GM12891 (cell line): ENCODE measurements at regions not wholly inside any gene's neighbourhood (a gene's known extent, or its start where the extent isn't known, plus 50 kb on each side); places are given as distances from the start of the nearest gene placed in this dataset.

Experiments used
- POLR2A ChIP-seq: IDR thresholded peaks from 2 replicates; pipeline ENCODE4 v1.6.1; 2011; ENCODE audit warnings: low read depth, low read length, control low read depth
- POLR2AphosphoS5 ChIP-seq: IDR thresholded peaks from 2 replicates; pipeline ENCODE4 v1.6.1; 2011; ENCODE audit warnings: low read depth, low read length, control low read depth
- POU2F2 ChIP-seq: IDR thresholded peaks from 2 replicates; pipeline ENCODE4 v1.6.1; 2011; ENCODE audit warnings: low read depth, mild to moderate bottlenecking, control low read depth, low read length, moderate library complexity
- SPI1 ChIP-seq: IDR thresholded peaks from 2 replicates; pipeline ENCODE4 v1.6.1; 2011; ENCODE audit warnings: low read depth, low read length, control low read depth
- TAF1 ChIP-seq: IDR thresholded peaks from 2 replicates; pipeline ENCODE4 v1.6.1; 2011; ENCODE audit warnings: low read depth, low read length, control low read depth

GRCh38 chr12:67486671-67487070 is 161.9 kb upstream of the DYRK2 start:
- TF ChIP-seq TAF1 = no peak
- TF ChIP-seq POLR2AphosphoS5 = no peak
- no peak for TF ChIP-seq POLR2A
- TF ChIP-seq POU2F2 = no peak
- no peak for TF ChIP-seq SPI1
